ENCODE measurements at regions not wholly inside any gene's neighbourhood (a gene's known extent, or its start where the extent isn't known, plus 50 kb on each side); places are given as distances from the start of the nearest gene placed in this dataset.

GRCh38 chr10:56269181-56269580, 91.9 kb downstream of the ZWINT start:
- Histone ChIP-seq H3K79me2 (replicated peaks; ENCODE audit: insufficient read depth, low read length) (no peaks in the 10 kb centered on the region), H3K9me2 (ENCODE audit: insufficient read depth, low read length) (no peaks in the 10 kb centered on the region), H4K20me1 (ENCODE audit: insufficient read depth) (no peaks in the 10 kb centered on the region), H3K27me3 (ENCODE audit: insufficient read depth, low read depth, low read length) (no peaks in the 10 kb centered on the region), H3K9ac (ENCODE audit: low read length) (no peak overlapping the region), H3F3A (ENCODE audit: insufficient read depth, low read length, poor library complexity, severe bottlenecking) (no peaks in the 10 kb centered on the region), H3K4me3 (ENCODE audit: low read length) (no peak overlapping the region), H3K27ac (ENCODE audit: low read length) (no peak overlapping the region), H2AFZ (ENCODE audit: low read depth, low read length) (no peak overlapping the region), H3K4me2 (ENCODE audit: low read length) (no peak overlapping the region), H3K36me3 (ENCODE audit: insufficient read depth, low read length) (no peaks in the 10 kb centered on the region), H3K9me3 (ENCODE audit: low read length) (no peaks in the 10 kb centered on the region)
- TF ChIP-seq POLR2AphosphoS5 (IDR thresholded peaks at IDR 0.05): no peak
- TF ChIP-seq EZH2 (IDR thresholded peaks at IDR 0.05; ENCODE audit: borderline replicate concordance, insufficient read depth, low read length, poor library complexity, severe bottlenecking): no peak
- no peak for TF ChIP-seq RAD21 (conservative IDR thresholded peaks at IDR 0.05)
- TF ChIP-seq EP300 (conservative IDR thresholded peaks at IDR 0.05; ENCODE audit: poor library complexity, severe bottlenecking): no peak
- TF ChIP-seq MXI1 (conservative IDR thresholded peaks at IDR 0.05; ENCODE audit: poor library complexity, severe bottlenecking): no peak
- no peak for TF ChIP-seq SMC3 (conservative IDR thresholded peaks at IDR 0.05; ENCODE audit: poor library complexity)
- TF ChIP-seq CTCF (IDR thresholded peaks at IDR 0.05; ENCODE audit: poor library complexity, severe bottlenecking): no peak
- no peak for TF ChIP-seq TAF1 (IDR thresholded peaks at IDR 0.05; ENCODE audit: low read depth)
- TF ChIP-seq REST (IDR thresholded peaks at IDR 0.05; ENCODE audit: borderline replicate concordance): no peak

GRCh38 chr10:56266120-56266519, 94.9 kb downstream of the ZWINT start:
- H3K36me3 ChIP-seq (ENCODE audit: insufficient read depth, low read length): no peaks in the 10 kb centered on the region
- no peak overlapping the region for H3K4me2 ChIP-seq (ENCODE audit: low read length)
- no peak overlapping the region for H3K9ac ChIP-seq (ENCODE audit: low read length)
- no peak overlapping the region for H2AFZ ChIP-seq (ENCODE audit: low read depth, low read length)
- no peaks in the 10 kb centered on the region for H3K9me2 ChIP-seq (ENCODE audit: insufficient read depth, low read length)
- TF ChIP-seq CTCF (IDR thresholded peaks at IDR 0.05; ENCODE audit: poor library complexity, severe bottlenecking) (no peak), RAD21 (conservative IDR thresholded peaks at IDR 0.05) (no peak), MXI1 (conservative IDR thresholded peaks at IDR 0.05; ENCODE audit: poor library complexity, severe bottlenecking) (no peak), REST (IDR thresholded peaks at IDR 0.05; ENCODE audit: borderline replicate concordance) (no peak), EP300 (conservative IDR thresholded peaks at IDR 0.05; ENCODE audit: poor library complexity, severe bottlenecking) (no peak), EZH2 (IDR thresholded peaks at IDR 0.05; ENCODE audit: borderline replicate concordance, insufficient read depth, low read length, poor library complexity, severe bottlenecking) (no peak)
- H3K79me2 ChIP-seq (replicated peaks; ENCODE audit: insufficient read depth, low read length): no peaks in the 10 kb centered on the region
- no peaks in the 10 kb centered on the region for H3F3A ChIP-seq (ENCODE audit: insufficient read depth, low read length, poor library complexity, severe bottlenecking)
- H3K4me3 ChIP-seq (ENCODE audit: low read length): no peak overlapping the region
- H3K27ac ChIP-seq (ENCODE audit: low read length): no peak overlapping the region
- no peaks in the 10 kb centered on the region for H3K27me3 ChIP-seq (ENCODE audit: insufficient read depth, low read depth, low read length)
- H4K20me1 ChIP-seq (ENCODE audit: insufficient read depth): no peaks in the 10 kb centered on the region
- no peaks in the 10 kb centered on the region for H3K9me3 ChIP-seq (ENCODE audit: low read length)

Data from neural cell (in vitro differentiated cells).